GM23338 (cell line): ENCODE measurements at regions not wholly inside any gene's neighbourhood (a gene's known extent, or its start where the extent isn't known, plus 50 kb on each side); places are given as distances from the start of the nearest gene placed in this dataset.
A peak's percentile ranks its signal among the peaks of the same experiment; 100 is the strongest.

Source experiments
- ATAC-seq: fragments of 200-7000 bp; cut with Tn5 transposase; 3 replicates; pipeline ENCODE4 v1.9.1; 2020
- DNase-seq: peaks from one replicate; pipeline ENCODE4 v3.0.0-alpha.2; 2015; ENCODE audit warnings: low spot score
- H2AFZ ChIP-seq: fragments of 200-600 bp; sonication (generic); 2 replicates; pipeline ENCODE4 v1.8.0; 2016; ENCODE audit warnings: antibody characterized with exemption, mild to moderate bottlenecking, moderate library complexity
- H3F3A ChIP-seq: fragments of 200-600 bp; sonication (generic); replicated peaks from 2 replicates; pipeline ENCODE4 v1.8.0; 2017; ENCODE audit warnings: antibody characterized with exemption, mixed run types, low read depth
- H3K27ac ChIP-seq: fragments of 200-600 bp; sonication (generic); 2 replicates; pipeline ENCODE4 v1.6.1; 2016; ENCODE audit warnings: low read depth
- H3K27me3 ChIP-seq: fragments of 200-600 bp; sonication (generic); 2 replicates; pipeline ENCODE4 v1.8.0; 2016; ENCODE audit warnings: mild to moderate bottlenecking, mixed run types, moderate library complexity; ENCODE audit not compliant: insufficient read depth
- H3K36me3 ChIP-seq: fragments of 200-600 bp; sonication (generic); 2 replicates; pipeline ENCODE4 v1.8.0; 2016; ENCODE audit warnings: mild to moderate bottlenecking; ENCODE audit not compliant: insufficient read depth
- H3K4me1 ChIP-seq: fragments of 200-600 bp; sonication (generic); 2 replicates; pipeline ENCODE4 v1.8.0; 2016; ENCODE audit warnings: mild to moderate bottlenecking, moderate library complexity; ENCODE audit not compliant: insufficient read depth
- H3K4me2 ChIP-seq: fragments of 200-600 bp; sonication (generic); 2 replicates; pipeline ENCODE4 v1.7.1; 2017; ENCODE audit warnings: mixed run types
- H3K4me3 ChIP-seq: fragments of 200-600 bp; sonication (generic); 2 replicates; pipeline ENCODE4 v1.6.1; 2016; ENCODE audit warnings: mixed run types
- H3K79me2 ChIP-seq: fragments of 200-600 bp; sonication (generic); replicated peaks from 2 replicates; pipeline ENCODE4 v1.8.0; 2017; ENCODE audit warnings: mild to moderate bottlenecking; ENCODE audit not compliant: insufficient read depth
- H3K9me2 ChIP-seq: fragments of 200-600 bp; sonication (generic); 2 replicates; pipeline ENCODE4 v1.8.0; 2017; ENCODE audit not compliant: insufficient read depth
- H4K20me1 ChIP-seq: fragments of 200-600 bp; sonication (generic); replicated peaks from 2 replicates; pipeline ENCODE4 v1.8.0; 2017; ENCODE audit warnings: mild to moderate bottlenecking; ENCODE audit not compliant: insufficient read depth
- H3K27ac Mint-ChIP-seq: 2 replicates; pipeline ENCODE4 v1.8.0; 2020; ENCODE audit warnings: inconsistent platforms, mild to moderate bottlenecking, moderate library complexity, mixed read lengths
- H3K27me3 Mint-ChIP-seq: 3 replicates; pipeline ENCODE4 v1.8.0; 2022; ENCODE audit warnings: low read depth, mild to moderate bottlenecking, moderate library complexity, mixed read lengths, inconsistent platforms; ENCODE audit not compliant: insufficient read depth, poor library complexity
- H3K36me3 Mint-ChIP-seq: 3 replicates; pipeline ENCODE4 v1.8.0; 2021; ENCODE audit warnings: low read depth, mild to moderate bottlenecking, inconsistent platforms, moderate library complexity, mixed read lengths
- H3K4me1 Mint-ChIP-seq: 3 replicates; pipeline ENCODE4 v1.8.0; 2020; ENCODE audit warnings: mild to moderate bottlenecking, inconsistent platforms, mixed read lengths
- H3K4me3 Mint-ChIP-seq: 3 replicates; pipeline ENCODE4 v1.8.0; 2021; ENCODE audit warnings: moderate library complexity, mild to moderate bottlenecking, inconsistent platforms, mixed read lengths
- H3K9me3 Mint-ChIP-seq: 3 replicates; pipeline ENCODE4 v1.8.0; 2020; ENCODE audit warnings: moderate library complexity, mild to moderate bottlenecking, inconsistent platforms, mixed read lengths
- JUNB ChIP-seq: IDR thresholded peaks from one replicate; pipeline ENCODE4 v1.6.1; 2016; ENCODE audit warnings: antibody characterized with exemption; ENCODE audit not compliant: unreplicated experiment
- NANOG ChIP-seq: IDR thresholded peaks from 2 replicates; pipeline ENCODE4 v1.6.1; 2016; ENCODE audit warnings: antibody characterized with exemption, borderline replicate concordance
- POLR2AphosphoS5 ChIP-seq: IDR thresholded peaks from 2 replicates; pipeline ENCODE4 v1.6.1; 2016; ENCODE audit warnings: antibody characterized with exemption, low read depth
- STAT1 ChIP-seq: IDR thresholded peaks from one replicate; pipeline ENCODE4 v1.6.1; 2016; ENCODE audit warnings: antibody characterized with exemption; ENCODE audit not compliant: unreplicated experiment
- ZNF114 ChIP-seq: fragments of 250-450 bp; sonication (Bioruptor Pico); IDR thresholded peaks from 2 replicates; pipeline ENCODE4 v1.5.0; 2020; ENCODE audit warnings: mild to moderate bottlenecking, moderate library complexity
- ZNF331 ChIP-seq: fragments of 250-450 bp; sonication (Bioruptor Pico); IDR thresholded peaks from 2 replicates; pipeline ENCODE4 v1.5.0; 2020; ENCODE audit warnings: low read depth, mild to moderate bottlenecking, moderate library complexity
- TF ChIP-seq, protein P1 (sequence below): fragments of 250-450 bp; sonication (Bioruptor Pico); IDR thresholded peaks from 2 replicates; pipeline ENCODE4 v1.5.0; 2020; ENCODE audit warnings: mild to moderate bottlenecking, moderate library complexity
- TF ChIP-seq, protein P2 (sequence below): IDR thresholded peaks from one replicate; pipeline ENCODE4 v1.6.1; 2018; ENCODE audit warnings: antibody characterized with exemption; ENCODE audit not compliant: unreplicated experiment
- TF ChIP-seq, protein P3 (sequence below), 2 experiments: fragments of 200-600 bp in 1 of 2; sonication (generic) in 1 of 2; conservative IDR thresholded peaks; 2 replicates each; pipeline versions ENCODE4 v1.5.1 to v1.6.1; 2016 to 2017; ENCODE audit warnings: antibody characterized with exemption in 2 of 2, low read depth in 2 of 2, mild to moderate bottlenecking in 2 of 2, moderate library complexity in 1 of 2
- TF ChIP-seq, protein P4 (sequence below): IDR thresholded peaks from 2 replicates; pipeline ENCODE4 v1.6.1; 2016; ENCODE audit warnings: antibody characterized with exemption

DNA sequence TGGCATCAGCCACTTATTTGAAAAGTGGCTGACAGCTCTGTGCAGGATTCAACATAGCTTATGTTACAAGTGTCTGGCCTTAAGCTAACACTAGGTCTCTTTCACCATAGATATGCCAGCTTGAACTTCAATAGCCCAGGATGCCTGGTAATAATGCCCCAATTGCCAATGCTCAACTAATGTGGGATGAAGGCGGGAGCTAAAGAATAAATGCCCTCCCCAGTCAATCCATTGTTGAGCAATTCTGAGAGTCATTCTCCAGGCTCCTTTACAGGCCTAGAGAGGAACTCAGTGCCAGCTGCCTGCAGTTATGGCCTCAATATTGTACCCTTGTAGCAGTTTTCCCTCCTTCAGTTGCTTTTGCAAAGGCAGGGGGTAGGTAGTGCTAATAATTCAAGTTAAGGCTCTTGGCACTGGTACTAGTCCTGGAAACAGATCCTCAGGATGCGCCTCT lies 460.2 kb downstream of the GABRG1 start (continued):
- TF ChIP-seq, protein P1, sequence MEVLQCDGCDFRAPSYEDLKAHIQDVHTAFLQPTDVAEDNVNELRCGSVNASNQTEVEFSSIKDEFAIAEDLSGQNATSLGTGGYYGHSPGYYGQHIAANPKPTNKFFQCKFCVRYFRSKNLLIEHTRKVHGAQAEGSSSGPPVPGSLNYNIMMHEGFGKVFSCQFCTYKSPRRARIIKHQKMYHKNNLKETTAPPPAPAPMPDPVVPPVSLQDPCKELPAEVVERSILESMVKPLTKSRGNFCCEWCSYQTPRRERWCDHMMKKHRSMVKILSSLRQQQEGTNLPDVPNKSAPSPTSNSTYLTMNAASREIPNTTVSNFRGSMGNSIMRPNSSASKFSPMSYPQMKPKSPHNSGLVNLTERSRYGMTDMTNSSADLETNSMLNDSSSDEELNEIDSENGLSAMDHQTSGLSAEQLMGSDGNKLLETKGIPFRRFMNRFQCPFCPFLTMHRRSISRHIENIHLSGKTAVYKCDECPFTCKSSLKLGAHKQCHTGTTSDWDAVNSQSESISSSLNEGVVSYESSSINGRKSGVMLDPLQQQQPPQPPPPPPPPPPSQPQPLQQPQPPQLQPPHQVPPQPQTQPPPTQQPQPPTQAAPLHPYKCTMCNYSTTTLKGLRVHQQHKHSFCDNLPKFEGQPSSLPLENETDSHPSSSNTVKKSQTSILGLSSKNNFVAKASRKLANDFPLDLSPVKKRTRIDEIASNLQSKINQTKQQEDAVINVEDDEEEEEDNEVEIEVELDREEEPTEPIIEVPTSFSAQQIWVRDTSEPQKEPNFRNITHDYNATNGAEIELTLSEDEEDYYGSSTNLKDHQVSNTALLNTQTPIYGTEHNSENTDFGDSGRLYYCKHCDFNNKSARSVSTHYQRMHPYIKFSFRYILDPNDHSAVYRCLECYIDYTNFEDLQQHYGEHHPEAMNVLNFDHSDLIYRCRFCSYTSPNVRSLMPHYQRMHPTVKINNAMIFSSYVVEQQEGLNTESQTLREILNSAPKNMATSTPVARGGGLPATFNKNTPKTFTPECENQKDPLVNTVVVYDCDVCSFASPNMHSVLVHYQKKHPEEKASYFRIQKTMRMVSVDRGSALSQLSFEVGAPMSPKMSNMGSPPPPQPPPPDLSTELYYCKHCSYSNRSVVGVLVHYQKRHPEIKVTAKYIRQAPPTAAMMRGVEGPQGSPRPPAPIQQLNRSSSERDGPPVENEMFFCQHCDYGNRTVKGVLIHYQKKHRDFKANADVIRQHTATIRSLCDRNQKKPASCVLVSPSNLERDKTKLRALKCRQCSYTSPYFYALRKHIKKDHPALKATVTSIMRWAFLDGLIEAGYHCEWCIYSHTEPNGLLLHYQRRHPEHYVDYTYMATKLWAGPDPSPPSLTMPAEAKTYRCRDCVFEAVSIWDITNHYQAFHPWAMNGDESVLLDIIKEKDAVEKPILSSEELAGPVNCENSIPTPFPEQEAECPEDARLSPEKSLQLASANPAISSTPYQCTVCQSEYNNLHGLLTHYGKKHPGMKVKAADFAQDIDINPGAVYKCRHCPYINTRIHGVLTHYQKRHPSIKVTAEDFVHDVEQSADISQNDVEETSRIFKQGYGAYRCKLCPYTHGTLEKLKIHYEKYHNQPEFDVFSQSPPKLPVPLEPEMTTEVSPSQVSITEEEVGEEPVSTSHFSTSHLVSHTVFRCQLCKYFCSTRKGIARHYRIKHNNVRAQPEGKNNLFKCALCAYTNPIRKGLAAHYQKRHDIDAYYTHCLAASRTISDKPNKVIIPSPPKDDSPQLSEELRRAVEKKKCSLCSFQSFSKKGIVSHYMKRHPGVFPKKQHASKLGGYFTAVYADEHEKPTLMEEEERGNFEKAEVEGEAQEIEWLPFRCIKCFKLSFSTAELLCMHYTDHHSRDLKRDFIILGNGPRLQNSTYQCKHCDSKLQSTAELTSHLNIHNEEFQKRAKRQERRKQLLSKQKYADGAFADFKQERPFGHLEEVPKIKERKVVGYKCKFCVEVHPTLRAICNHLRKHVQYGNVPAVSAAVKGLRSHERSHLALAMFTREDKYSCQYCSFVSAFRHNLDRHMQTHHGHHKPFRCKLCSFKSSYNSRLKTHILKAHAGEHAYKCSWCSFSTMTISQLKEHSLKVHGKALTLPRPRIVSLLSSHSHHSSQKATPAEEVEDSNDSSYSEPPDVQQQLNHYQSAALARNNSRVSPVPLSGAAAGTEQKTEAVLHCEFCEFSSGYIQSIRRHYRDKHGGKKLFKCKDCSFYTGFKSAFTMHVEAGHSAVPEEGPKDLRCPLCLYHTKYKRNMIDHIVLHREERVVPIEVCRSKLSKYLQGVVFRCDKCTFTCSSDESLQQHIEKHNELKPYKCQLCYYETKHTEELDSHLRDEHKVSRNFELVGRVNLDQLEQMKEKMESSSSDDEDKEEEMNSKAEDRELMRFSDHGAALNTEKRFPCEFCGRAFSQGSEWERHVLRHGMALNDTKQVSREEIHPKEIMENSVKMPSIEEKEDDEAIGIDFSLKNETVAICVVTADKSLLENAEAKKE: no peak
- TF ChIP-seq ZNF114 (CRISPR knock-in tag) (no peak), NANOG (no peak), POLR2AphosphoS5 (no peak)
- TF ChIP-seq, protein P2, sequence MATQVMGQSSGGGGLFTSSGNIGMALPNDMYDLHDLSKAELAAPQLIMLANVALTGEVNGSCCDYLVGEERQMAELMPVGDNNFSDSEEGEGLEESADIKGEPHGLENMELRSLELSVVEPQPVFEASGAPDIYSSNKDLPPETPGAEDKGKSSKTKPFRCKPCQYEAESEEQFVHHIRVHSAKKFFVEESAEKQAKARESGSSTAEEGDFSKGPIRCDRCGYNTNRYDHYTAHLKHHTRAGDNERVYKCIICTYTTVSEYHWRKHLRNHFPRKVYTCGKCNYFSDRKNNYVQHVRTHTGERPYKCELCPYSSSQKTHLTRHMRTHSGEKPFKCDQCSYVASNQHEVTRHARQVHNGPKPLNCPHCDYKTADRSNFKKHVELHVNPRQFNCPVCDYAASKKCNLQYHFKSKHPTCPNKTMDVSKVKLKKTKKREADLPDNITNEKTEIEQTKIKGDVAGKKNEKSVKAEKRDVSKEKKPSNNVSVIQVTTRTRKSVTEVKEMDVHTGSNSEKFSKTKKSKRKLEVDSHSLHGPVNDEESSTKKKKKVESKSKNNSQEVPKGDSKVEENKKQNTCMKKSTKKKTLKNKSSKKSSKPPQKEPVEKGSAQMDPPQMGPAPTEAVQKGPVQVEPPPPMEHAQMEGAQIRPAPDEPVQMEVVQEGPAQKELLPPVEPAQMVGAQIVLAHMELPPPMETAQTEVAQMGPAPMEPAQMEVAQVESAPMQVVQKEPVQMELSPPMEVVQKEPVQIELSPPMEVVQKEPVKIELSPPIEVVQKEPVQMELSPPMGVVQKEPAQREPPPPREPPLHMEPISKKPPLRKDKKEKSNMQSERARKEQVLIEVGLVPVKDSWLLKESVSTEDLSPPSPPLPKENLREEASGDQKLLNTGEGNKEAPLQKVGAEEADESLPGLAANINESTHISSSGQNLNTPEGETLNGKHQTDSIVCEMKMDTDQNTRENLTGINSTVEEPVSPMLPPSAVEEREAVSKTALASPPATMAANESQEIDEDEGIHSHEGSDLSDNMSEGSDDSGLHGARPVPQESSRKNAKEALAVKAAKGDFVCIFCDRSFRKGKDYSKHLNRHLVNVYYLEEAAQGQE: no peak

DNA sequence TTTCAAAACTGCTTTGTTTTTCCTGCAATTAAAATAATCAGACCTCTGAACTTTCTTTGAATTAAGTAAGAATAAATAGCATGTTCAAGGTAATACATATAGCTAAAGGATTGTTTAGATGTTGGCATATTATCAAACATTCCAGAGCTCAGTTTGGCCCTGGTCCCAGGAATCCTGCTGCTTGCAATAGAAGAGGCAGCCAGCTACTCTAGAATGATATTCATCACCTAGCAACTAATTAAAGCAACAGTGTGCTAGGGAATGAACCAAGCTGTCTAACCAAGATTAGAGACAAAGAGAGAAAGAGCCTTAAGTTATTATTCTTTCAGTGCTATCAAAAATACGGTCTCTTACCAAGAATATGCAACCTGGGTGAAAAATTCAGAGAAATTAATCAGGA lies 460.9 kb downstream of the GABRG1 start:
- TF ChIP-seq, protein P3, sequence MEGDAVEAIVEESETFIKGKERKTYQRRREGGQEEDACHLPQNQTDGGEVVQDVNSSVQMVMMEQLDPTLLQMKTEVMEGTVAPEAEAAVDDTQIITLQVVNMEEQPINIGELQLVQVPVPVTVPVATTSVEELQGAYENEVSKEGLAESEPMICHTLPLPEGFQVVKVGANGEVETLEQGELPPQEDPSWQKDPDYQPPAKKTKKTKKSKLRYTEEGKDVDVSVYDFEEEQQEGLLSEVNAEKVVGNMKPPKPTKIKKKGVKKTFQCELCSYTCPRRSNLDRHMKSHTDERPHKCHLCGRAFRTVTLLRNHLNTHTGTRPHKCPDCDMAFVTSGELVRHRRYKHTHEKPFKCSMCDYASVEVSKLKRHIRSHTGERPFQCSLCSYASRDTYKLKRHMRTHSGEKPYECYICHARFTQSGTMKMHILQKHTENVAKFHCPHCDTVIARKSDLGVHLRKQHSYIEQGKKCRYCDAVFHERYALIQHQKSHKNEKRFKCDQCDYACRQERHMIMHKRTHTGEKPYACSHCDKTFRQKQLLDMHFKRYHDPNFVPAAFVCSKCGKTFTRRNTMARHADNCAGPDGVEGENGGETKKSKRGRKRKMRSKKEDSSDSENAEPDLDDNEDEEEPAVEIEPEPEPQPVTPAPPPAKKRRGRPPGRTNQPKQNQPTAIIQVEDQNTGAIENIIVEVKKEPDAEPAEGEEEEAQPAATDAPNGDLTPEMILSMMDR (conservative IDR thresholded peaks at IDR 0.05; ENCODE audit: low read depth in 2 of 2): no peak
- no peak for TF ChIP-seq ZNF331
- TF ChIP-seq JUNB: no peak
- no peak for TF ChIP-seq STAT1
- TF ChIP-seq, protein P4, sequence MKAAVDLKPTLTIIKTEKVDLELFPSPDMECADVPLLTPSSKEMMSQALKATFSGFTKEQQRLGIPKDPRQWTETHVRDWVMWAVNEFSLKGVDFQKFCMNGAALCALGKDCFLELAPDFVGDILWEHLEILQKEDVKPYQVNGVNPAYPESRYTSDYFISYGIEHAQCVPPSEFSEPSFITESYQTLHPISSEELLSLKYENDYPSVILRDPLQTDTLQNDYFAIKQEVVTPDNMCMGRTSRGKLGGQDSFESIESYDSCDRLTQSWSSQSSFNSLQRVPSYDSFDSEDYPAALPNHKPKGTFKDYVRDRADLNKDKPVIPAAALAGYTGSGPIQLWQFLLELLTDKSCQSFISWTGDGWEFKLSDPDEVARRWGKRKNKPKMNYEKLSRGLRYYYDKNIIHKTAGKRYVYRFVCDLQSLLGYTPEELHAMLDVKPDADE: no peak
- Histone ChIP-seq H3K36me3 (no peaks in the 10 kb centered on the region), H3K27ac (no peak overlapping the region), H3K9me2 (no peaks in the 10 kb centered on the region), H3K4me3 (no peak overlapping the region), H2AFZ (no peak overlapping the region), H3K4me2 (no peak overlapping the region), H3K79me2 (no peaks in the 10 kb centered on the region), H4K20me1 (no peaks in the 10 kb centered on the region), H3K4me1 (no peaks in the 10 kb centered on the region), H3F3A (no peaks in the 10 kb centered on the region), H3K27me3 (no peaks in the 10 kb centered on the region)
- no peaks in the 10 kb centered on the region for H3K4me1 Mint-ChIP-seq
- no peak overlapping the region for H3K4me3 Mint-ChIP-seq
- peak; percentile 9 for DNase-seq
- no peak for ATAC-seq
- H3K36me3 Mint-ChIP-seq: no peaks in the 10 kb centered on the region; the same call in 2 of the 3 replicates
- no peak overlapping the region for H3K27ac Mint-ChIP-seq
- peaks cover 57% of the 10 kb centered on the region for H3K9me3 Mint-ChIP-seq
- H3K27me3 Mint-ChIP-seq: no peaks in the 10 kb centered on the region
